ENCODE measurements at regions not wholly inside any gene's neighbourhood (a gene's known extent, or its start where the extent isn't known, plus 50 kb on each side); places are given as distances from the start of the nearest gene placed in this dataset.

DNA sequence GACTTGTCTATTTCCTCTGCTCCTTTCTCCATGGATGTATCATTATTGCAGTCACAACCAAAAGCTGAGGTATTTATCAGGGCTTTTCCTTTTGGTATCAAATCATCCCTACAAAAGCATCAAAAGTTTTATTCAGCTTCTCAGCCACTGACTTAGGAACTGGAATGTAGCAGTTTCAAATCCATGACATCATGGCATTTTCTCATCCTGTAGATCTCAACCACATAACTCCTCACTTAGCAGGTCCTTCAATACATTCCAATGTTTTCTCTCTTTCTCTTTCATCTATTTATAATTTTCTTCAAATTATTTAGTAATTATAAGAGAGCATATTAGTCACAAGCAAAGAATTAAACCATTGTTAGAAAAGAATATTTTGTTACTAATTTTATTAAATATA, 537.4 kb upstream of the SORCS1 start:
- TF ChIP-seq, protein P1, sequence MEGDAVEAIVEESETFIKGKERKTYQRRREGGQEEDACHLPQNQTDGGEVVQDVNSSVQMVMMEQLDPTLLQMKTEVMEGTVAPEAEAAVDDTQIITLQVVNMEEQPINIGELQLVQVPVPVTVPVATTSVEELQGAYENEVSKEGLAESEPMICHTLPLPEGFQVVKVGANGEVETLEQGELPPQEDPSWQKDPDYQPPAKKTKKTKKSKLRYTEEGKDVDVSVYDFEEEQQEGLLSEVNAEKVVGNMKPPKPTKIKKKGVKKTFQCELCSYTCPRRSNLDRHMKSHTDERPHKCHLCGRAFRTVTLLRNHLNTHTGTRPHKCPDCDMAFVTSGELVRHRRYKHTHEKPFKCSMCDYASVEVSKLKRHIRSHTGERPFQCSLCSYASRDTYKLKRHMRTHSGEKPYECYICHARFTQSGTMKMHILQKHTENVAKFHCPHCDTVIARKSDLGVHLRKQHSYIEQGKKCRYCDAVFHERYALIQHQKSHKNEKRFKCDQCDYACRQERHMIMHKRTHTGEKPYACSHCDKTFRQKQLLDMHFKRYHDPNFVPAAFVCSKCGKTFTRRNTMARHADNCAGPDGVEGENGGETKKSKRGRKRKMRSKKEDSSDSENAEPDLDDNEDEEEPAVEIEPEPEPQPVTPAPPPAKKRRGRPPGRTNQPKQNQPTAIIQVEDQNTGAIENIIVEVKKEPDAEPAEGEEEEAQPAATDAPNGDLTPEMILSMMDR (IDR thresholded peaks at IDR 0.05; ENCODE audit: low read depth, low read length, missing input control): no peak
- TF ChIP-seq YY1 (IDR thresholded peaks at IDR 0.05) (no peak), MAX (IDR thresholded peaks at IDR 0.05) (no peak), SP1 (IDR thresholded peaks at IDR 0.05) (no peak), GABPA (IDR thresholded peaks at IDR 0.05 in 1 of 2, conservative IDR thresholded peaks at IDR 0.05 in 1 of 2) (no peak), JUND (IDR thresholded peaks at IDR 0.05) (no peak)

Measured in liver (tissue), 3 donors.